HEK293T (cell line): ENCODE measurements at regions not wholly inside any gene's neighbourhood (a gene's known extent, or its start where the extent isn't known, plus 50 kb on each side); places are given as distances from the start of the nearest gene placed in this dataset.

Source experiments
- CTCF ChIA-PET: fragments of 350-600 bp; formaldehyde crosslinking; extraction: SDS; loops from one replicate; lab custom pipeline; 2021; ENCODE audit warnings: antibody characterized with exemption, inconsistent platforms; lab: Yijun Ruan, JAX
- POLR2A ChIA-PET: fragments of 350-600 bp; formaldehyde crosslinking; extraction: SDS; loops from one replicate; lab custom pipeline; 2020; ENCODE audit warnings: antibody characterized with exemption, inconsistent platforms; lab: Yijun Ruan, JAX
- DNase-seq: peaks from one replicate; pipeline ENCODE4 v3.0.0; 2012; ENCODE audit warnings: mixed read lengths; ENCODE audit errors: extremely low spot score
- ARNT ChIP-seq: fragments of 450-650 bp; IDR thresholded peaks from 2 replicates; pipeline ENCODE4 v1.6.1; 2017; ENCODE audit warnings: mild to moderate bottlenecking
- BHLHE40 ChIP-seq: fragments of 450-650 bp; IDR thresholded peaks from 2 replicates; pipeline ENCODE4 v1.6.1; 2016; ENCODE audit warnings: mild to moderate bottlenecking, moderate library complexity, borderline replicate concordance
- CTBP1 ChIP-seq: fragments of 450-650 bp; IDR thresholded peaks from 2 replicates; pipeline ENCODE4 v1.6.1; 2016; ENCODE audit warnings: borderline replicate concordance
- ELF4 ChIP-seq: fragments of 450-650 bp; IDR thresholded peaks from 2 replicates; pipeline ENCODE4 v1.6.1; 2017; ENCODE audit warnings: antibody characterized with exemption
- FOXA1 ChIP-seq: fragments of 450-650 bp; IDR thresholded peaks from 2 replicates; pipeline ENCODE4 v1.6.1; 2016; ENCODE audit warnings: mild to moderate bottlenecking
- FOXK2 ChIP-seq: fragments of 450-650 bp; IDR thresholded peaks from 2 replicates; pipeline ENCODE4 v1.6.1; 2016; ENCODE audit warnings: mild to moderate bottlenecking
- FOXM1 ChIP-seq: fragments of 450-650 bp; IDR thresholded peaks from 2 replicates; pipeline ENCODE4 v1.6.1; 2017; ENCODE audit warnings: mild to moderate bottlenecking, borderline replicate concordance
- HDGF ChIP-seq: fragments of 450-650 bp; IDR thresholded peaks from 2 replicates; pipeline ENCODE4 v1.6.1; 2017; ENCODE audit warnings: antibody characterized with exemption, borderline replicate concordance
- L3MBTL2 ChIP-seq: fragments of 450-650 bp; conservative IDR thresholded peaks from 2 replicates; pipeline ENCODE4 v1.6.1; 2016; ENCODE audit warnings: mild to moderate bottlenecking
- LEF1 ChIP-seq: fragments of 450-650 bp; IDR thresholded peaks from 2 replicates; pipeline ENCODE4 v1.6.1; 2017; ENCODE audit warnings: mild to moderate bottlenecking, borderline replicate concordance
- NFRKB ChIP-seq: fragments of 450-650 bp; IDR thresholded peaks from 2 replicates; pipeline ENCODE4 v1.6.1; 2016; ENCODE audit warnings: mild to moderate bottlenecking, moderate library complexity
- SP1 ChIP-seq: fragments of 450-650 bp; IDR thresholded peaks from 2 replicates; pipeline ENCODE4 v1.6.1; 2017
- SUZ12 ChIP-seq: fragments of 450-650 bp; IDR thresholded peaks from 2 replicates; pipeline ENCODE4 v1.6.1; 2016; ENCODE audit warnings: mild to moderate bottlenecking
- TARDBP ChIP-seq: fragments of 450-650 bp; IDR thresholded peaks from 2 replicates; pipeline ENCODE4 v1.6.1; 2016
- ZNF384 ChIP-seq: fragments of 450-650 bp; IDR thresholded peaks from 2 replicates; pipeline ENCODE4 v1.6.1; 2016
- TF ChIP-seq, protein P1 (sequence below): fragments of 450-650 bp; IDR thresholded peaks from 2 replicates; pipeline ENCODE4 v1.6.1; 2016

DNA sequence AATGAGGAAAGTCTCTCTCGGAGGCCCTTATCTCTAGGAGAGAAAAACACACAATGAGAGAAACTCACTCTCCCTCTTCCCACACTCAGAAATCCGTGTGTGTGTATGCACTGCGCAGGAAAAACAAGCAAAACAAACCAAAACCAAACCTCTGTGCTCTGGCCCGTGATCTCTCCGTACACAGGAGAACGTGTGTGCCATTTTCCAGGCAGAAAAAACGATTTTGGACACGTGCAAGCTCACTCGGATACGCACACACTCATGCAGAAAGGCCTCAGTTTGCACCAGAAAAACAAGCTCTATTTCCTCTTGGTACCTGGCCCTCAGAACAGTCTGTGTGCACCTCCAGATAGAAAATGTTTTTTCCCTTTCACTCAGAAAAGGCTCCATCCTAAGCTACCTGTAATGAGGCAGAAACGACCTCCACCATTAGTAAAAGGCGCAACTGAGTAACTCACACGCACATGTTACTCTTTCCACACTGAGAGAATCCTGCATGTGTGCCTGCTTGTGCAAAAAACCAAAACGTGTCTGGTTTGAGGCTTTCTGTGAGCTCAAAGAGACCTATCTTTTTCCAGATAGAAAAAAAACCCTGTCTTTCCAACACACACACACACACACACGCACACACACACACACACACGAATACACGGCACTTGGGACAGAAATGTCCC is 99.2 kb downstream of the EDN3 start:
- no peak for DNase-seq
- CTCF ChIA-PET: interaction anchor here (0.7 kb wide), 1 partner anchor 12 kb away, joined by 3 read pairs; no protein-coding TSS in a partner anchor
- POLR2A ChIA-PET: no interaction called here

GRCh38 chr20:59400708-59401107 is 100.3 kb downstream of the EDN3 start:
- DNase-seq: no peak
- CTCF ChIA-PET: interaction anchor here (0.6 to 0.8 kb wide), 2 partner anchors 26 to 419 kb away, joined by 3 to 4 read pairs; no protein-coding TSS in a partner anchor
- TF ChIP-seq LEF1: no peak
- TF ChIP-seq, protein P1, sequence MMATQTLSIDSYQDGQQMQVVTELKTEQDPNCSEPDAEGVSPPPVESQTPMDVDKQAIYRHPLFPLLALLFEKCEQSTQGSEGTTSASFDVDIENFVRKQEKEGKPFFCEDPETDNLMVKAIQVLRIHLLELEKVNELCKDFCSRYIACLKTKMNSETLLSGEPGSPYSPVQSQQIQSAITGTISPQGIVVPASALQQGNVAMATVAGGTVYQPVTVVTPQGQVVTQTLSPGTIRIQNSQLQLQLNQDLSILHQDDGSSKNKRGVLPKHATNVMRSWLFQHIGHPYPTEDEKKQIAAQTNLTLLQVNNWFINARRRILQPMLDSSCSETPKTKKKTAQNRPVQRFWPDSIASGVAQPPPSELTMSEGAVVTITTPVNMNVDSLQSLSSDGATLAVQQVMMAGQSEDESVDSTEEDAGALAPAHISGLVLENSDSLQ: no peak
- TF ChIP-seq FOXA1: no peak
- TF ChIP-seq BHLHE40: no peak
- no peak for TF ChIP-seq SUZ12
- TF ChIP-seq NFRKB: no peak
- POLR2A ChIA-PET: no interaction called here

More for the DNA sequence above, 99.2 kb downstream of the EDN3 start:
- TF ChIP-seq, protein P1: no peak
- TF ChIP-seq SP1: no peak
- TF ChIP-seq ELF4: no peak
- TF ChIP-seq BHLHE40: no peak
- no peak for TF ChIP-seq LEF1
- no peak for TF ChIP-seq HDGF
- TF ChIP-seq SUZ12: no peak
- TF ChIP-seq L3MBTL2: no peak
- no peak for TF ChIP-seq ARNT
- no peak for TF ChIP-seq FOXM1
- no peak for TF ChIP-seq CTBP1
- no peak for TF ChIP-seq TARDBP
- no peak for TF ChIP-seq NFRKB
- no peak for TF ChIP-seq FOXK2
- no peak for TF ChIP-seq FOXA1

DNA sequence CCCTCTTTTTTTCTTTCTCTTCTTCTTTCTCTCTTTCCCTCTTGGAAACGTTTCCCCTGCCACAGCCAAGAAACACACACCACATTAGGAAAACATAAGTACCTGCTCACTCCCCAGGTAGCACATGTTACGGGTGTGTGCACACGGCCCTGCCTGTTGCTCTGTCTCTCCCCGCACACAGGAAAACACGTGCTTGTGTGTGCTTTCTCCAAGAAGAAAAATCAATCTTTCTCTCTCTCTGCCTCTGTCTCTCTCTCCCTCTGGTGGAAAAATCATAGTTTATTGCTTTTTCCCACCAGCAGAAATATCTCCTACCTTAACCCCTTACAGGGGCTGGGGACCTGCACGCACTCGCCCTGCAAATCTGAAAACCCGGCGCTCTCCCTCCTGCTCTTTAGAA is 102.3 kb downstream of the EDN3 start:
- no peak for TF ChIP-seq FOXM1
- TF ChIP-seq, protein P1: no peak
- no peak; the same call in 1 of the 2 replicates for TF ChIP-seq L3MBTL2
- no peak for TF ChIP-seq LEF1
- no peak for TF ChIP-seq NFRKB
- no peak for TF ChIP-seq ZNF384
- TF ChIP-seq FOXK2: no peak
- TF ChIP-seq HDGF: no peak
- no peak for TF ChIP-seq SP1
- TF ChIP-seq SUZ12: no peak
- TF ChIP-seq CTBP1: no peak
- no peak for TF ChIP-seq BHLHE40
- no peak for TF ChIP-seq FOXA1
- DNase-seq: no peak
- POLR2A ChIA-PET: no interaction called here
- CTCF ChIA-PET: interaction anchor here (1.2 kb wide), 1 partner anchor 17 kb away, joined by 3 read pairs; no protein-coding TSS in a partner anchor

DNA sequence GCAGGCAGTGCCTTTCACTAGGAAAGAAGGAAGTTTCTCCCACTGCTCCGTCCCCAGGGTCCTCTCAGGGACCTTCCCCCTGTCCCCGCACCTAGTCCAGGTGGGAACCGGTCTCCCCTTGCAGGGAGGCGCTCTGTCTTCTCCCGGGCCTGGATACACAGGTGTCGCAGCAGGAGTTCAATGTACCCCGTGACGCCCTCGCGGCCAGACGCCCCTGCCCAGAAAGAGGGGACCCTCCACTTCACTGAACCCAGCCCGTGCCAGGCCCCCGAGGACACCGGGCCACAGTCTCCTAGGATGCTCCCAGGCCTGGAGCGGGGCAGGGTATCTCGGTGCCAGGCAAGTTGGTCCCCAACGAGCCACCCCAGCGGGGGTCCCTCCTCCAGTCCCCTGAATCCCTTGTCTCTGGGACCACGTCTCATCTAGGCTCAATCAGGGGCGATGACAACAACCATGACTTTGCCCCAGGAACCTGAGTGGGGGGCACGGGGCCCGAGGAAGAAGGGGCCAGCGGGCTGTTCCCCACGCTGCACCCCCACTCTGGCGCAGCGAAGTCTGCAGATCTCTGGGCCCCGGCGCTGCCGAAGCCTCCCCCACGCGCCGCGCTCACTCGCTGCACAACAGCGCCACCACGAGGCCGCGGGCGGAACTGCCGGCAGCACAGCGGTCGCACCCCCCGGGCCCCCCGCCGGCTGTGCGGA is 103.0 kb downstream of the EDN3 start:
- POLR2A ChIA-PET: no interaction called here

GRCh38 chr20:59403962-59404314 is 103.5 kb downstream of the EDN3 start:
- CTCF ChIA-PET: interaction anchor here (0.7 to 1.2 kb wide), 5 partner anchors 10 to 245 kb away, joined by 3 to 6 read pairs (median 3); no protein-coding TSS in a partner anchor
- POLR2A ChIA-PET: no interaction called here

More for the DNA sequence above, 103.0 kb downstream of the EDN3 start:
- peak; percentile 90 for DNase-seq
- TF ChIP-seq, protein P1: no peak
- no peak for TF ChIP-seq FOXK2
- peak; percentile 26; the same call in 1 of the 2 replicates for TF ChIP-seq FOXM1
- CTCF ChIA-PET: interaction anchor here (0.7 to 1.2 kb wide), 6 partner anchors 9 to 244 kb away, joined by 3 to 6 read pairs (median 3); no protein-coding TSS in a partner anchor

More at GRCh38 chr20:59403962-59404314, 103.5 kb downstream of the EDN3 start:
- no peak for DNase-seq
- TF ChIP-seq L3MBTL2 (no peak), LEF1 (no peak), SP1 (no peak), BHLHE40 (no peak), SUZ12 (no peak), FOXA1 (no peak), HDGF (no peak), ZNF384 (no peak), NFRKB (no peak), FOXK2 (no peak), ARNT (no peak), FOXM1 (no peak), CTBP1 (no peak), ELF4 (no peak), TARDBP (no peak)
- TF ChIP-seq, protein P1: no peak
